DND-41 (cell line): ENCODE measurements at regions not wholly inside any gene's neighbourhood (a gene's known extent, or its start where the extent isn't known, plus 50 kb on each side); places are given as distances from the start of the nearest gene placed in this dataset.

Experiments
- ATAC-seq: fragments of 200-7000 bp; cut with Tn5 transposase; 3 replicates; pipeline ENCODE4 v1.9.1; 2021; ENCODE audit warnings: low read depth; ENCODE audit not compliant: insufficient read depth
- DNase-seq: peaks from one replicate; pipeline ENCODE4 v3.0.0-alpha.2; 2020
- H2AFZ ChIP-seq: 2 replicates; pipeline ENCODE4 v1.6.0; 2012; ENCODE audit warnings: low read depth, low read length
- H3K27ac ChIP-seq: 2 replicates; pipeline ENCODE4 v1.5.1; 2012; ENCODE audit warnings: low read length, inconsistent platforms
- H3K27me3 ChIP-seq: fragments of 200-600 bp; sonication (generic); 2 replicates; pipeline ENCODE4 v1.6.0; 2012; ENCODE audit warnings: low read length, mild to moderate bottlenecking, inconsistent platforms; ENCODE audit not compliant: insufficient read depth, poor library complexity
- H3K36me3 ChIP-seq: 2 replicates; pipeline ENCODE4 v1.5.1; 2012; ENCODE audit warnings: low read length, inconsistent platforms; ENCODE audit not compliant: insufficient read depth
- H3K4me1 ChIP-seq: 2 replicates; pipeline ENCODE4 v1.5.1; 2012; ENCODE audit warnings: mild to moderate bottlenecking, low read length; ENCODE audit not compliant: insufficient read depth
- H3K4me2 ChIP-seq: 2 replicates; pipeline ENCODE4 v1.6.0; 2012; ENCODE audit warnings: mild to moderate bottlenecking, moderate library complexity, low read length, inconsistent platforms; ENCODE audit not compliant: insufficient read depth
- H3K4me3 ChIP-seq, 2 experiments: fragments of 200-600 bp in 1 of 2; shearing (Covaris generic) in 1 of 2; 2 replicates each; pipeline ENCODE4 v1.5.1; 2012 to 2016; ENCODE audit warnings: inconsistent platforms in 2 of 2, low read length in 2 of 2, mild to moderate bottlenecking in 2 of 2, low read depth in 1 of 2, moderate library complexity in 1 of 2
- H3K79me2 ChIP-seq: 2 replicates; pipeline ENCODE4 v1.6.0; 2012; ENCODE audit warnings: low read length, inconsistent platforms; ENCODE audit not compliant: insufficient read depth
- H3K9ac ChIP-seq: 2 replicates; pipeline ENCODE4 v1.6.0; 2012; ENCODE audit warnings: low read depth, mild to moderate bottlenecking, inconsistent platforms, low read length, moderate library complexity
- H3K9me3 ChIP-seq: 2 replicates; pipeline ENCODE4 v1.5.1; 2012; ENCODE audit warnings: low read length, moderate library complexity, mild to moderate bottlenecking, inconsistent platforms; ENCODE audit not compliant: insufficient read depth, severe bottlenecking
- H4K20me1 ChIP-seq: 2 replicates; pipeline ENCODE4 v1.6.0; 2012; ENCODE audit warnings: low read length; ENCODE audit not compliant: insufficient read depth
- CTCF ChIP-seq: IDR thresholded peaks from 2 replicates; pipeline ENCODE4 v1.5.1; 2012; ENCODE audit warnings: borderline replicate concordance, low read length, moderate library complexity, mild to moderate bottlenecking; ENCODE audit not compliant: poor library complexity, severe bottlenecking; ENCODE audit errors: extremely low read depth
- EZH2 ChIP-seq: IDR thresholded peaks from 3 replicates; pipeline ENCODE4 v1.6.1; 2012; ENCODE audit warnings: borderline replicate concordance, low read depth, mild to moderate bottlenecking, moderate library complexity, low read length, inconsistent platforms; ENCODE audit not compliant: severe bottlenecking

- no peaks in the 10 kb centered on the region for H3K79me2 ChIP-seq
- no peaks in the 10 kb centered on the region for H3K27me3 ChIP-seq
- DNase-seq = no peak
- H3K4me2 ChIP-seq = no peak overlapping the region
- H3K27ac ChIP-seq = no peak overlapping the region
- H3K36me3 ChIP-seq = no peaks in the 10 kb centered on the region
- TF ChIP-seq EZH2 (no peak), CTCF (no peak)
- no peak overlapping the region for H3K9ac ChIP-seq
- H4K20me1 ChIP-seq = no peaks in the 10 kb centered on the region
- H3K4me3 ChIP-seq = no peak overlapping the region
- no peaks in the 10 kb centered on the region for H3K9me3 ChIP-seq
- H2AFZ ChIP-seq = no peak overlapping the region
- ATAC-seq = no peak
- H3K4me1 ChIP-seq = no peaks in the 10 kb centered on the region
Measured at GRCh38 chr14:25836636-25837035, 761.2 kb downstream of the NOVA1 start.

GRCh38 chr14:25833341-25834126 lies 764.3 kb downstream of the NOVA1 start:
- no peak overlapping the region for H2AFZ ChIP-seq
- H4K20me1 ChIP-seq = no peaks in the 10 kb centered on the region
- no peak overlapping the region for H3K4me3 ChIP-seq
- H3K9me3 ChIP-seq = no peaks in the 10 kb centered on the region
- H3K36me3 ChIP-seq = no peaks in the 10 kb centered on the region
- H3K27me3 ChIP-seq = no peaks in the 10 kb centered on the region
- ATAC-seq (no peak), DNase-seq (peak; percentile 7)
- no peaks in the 10 kb centered on the region for H3K4me1 ChIP-seq
- TF ChIP-seq EZH2 (no peak), CTCF (peak; percentile 56)
- H3K79me2 ChIP-seq = no peaks in the 10 kb centered on the region
- no peak overlapping the region for H3K27ac ChIP-seq
- H3K4me2 ChIP-seq = no peak overlapping the region
- H3K9ac ChIP-seq = no peak overlapping the region

- DNase-seq (no peak), ATAC-seq (no peak)
- no peak for TF ChIP-seq EZH2
- TF ChIP-seq CTCF = no peak
- no peaks in the 10 kb centered on the region for H3K4me1 ChIP-seq
- no peak overlapping the region for H2AFZ ChIP-seq
- no peak overlapping the region for H3K4me3 ChIP-seq
- no peaks in the 10 kb centered on the region for H3K9me3 ChIP-seq
- no peaks in the 10 kb centered on the region for H3K79me2 ChIP-seq
- H3K9ac ChIP-seq = no peak overlapping the region
- no peak overlapping the region for H3K27ac ChIP-seq
- no peak overlapping the region for H3K4me2 ChIP-seq
- H4K20me1 ChIP-seq = no peaks in the 10 kb centered on the region
- H3K36me3 ChIP-seq = no peaks in the 10 kb centered on the region
- no peaks in the 10 kb centered on the region for H3K27me3 ChIP-seq
Measured at GRCh38 chr14:25832585-25832984, 765.2 kb downstream of the NOVA1 start.
